ENCODE measurements at regions not wholly inside any gene's neighbourhood (a gene's known extent, or its start where the extent isn't known, plus 50 kb on each side); places are given as distances from the start of the nearest gene placed in this dataset.

DNA sequence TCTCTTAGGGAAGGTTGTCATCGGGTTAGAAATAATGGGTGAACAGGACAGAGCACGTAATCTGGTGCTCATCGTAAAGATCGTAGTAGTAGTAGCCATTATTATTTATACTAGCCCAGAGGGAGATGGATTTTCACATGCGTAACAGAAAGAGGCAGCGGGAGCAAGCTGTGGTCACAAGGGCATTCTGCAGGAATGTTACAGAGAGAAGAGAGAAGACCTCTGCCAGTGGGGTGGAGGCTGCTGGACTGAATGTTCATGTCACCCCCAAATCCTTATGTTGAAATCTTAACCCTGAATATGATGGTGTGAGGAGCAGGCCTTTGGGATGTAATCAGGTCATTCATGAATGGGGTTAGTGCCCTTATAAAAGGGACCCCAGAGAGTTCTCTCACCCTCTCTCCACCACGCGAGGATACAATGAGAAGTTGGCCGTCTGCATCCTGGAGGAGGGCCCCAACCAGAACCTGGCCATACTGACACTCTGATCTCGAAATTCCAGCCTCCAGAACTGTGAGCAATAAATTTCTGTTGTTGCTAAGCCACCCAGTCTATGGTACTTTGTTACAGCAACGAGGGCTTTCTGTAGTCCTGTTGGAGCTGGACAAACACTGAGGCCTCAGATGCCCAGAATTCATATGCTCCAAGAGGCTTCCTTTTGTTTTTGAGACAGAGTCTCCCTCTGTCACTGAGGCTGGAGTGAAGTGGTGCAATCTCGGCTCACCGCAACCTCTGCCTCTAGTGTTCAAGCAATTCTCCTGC lies 131.2 kb upstream of the MED13L start:
- Histone ChIP-seq H3K9me1 (ENCODE audit: control insufficient read depth, extremely low read depth, insufficient read depth, low read length) (no peaks in the 10 kb centered on the region), H2AFZ (ENCODE audit: control insufficient read depth, low read length) (no peak overlapping the region), H3K9ac (ENCODE audit: control insufficient read depth, extremely low read depth, insufficient read depth, low read length) (no peak overlapping the region), H4K20me1 (ENCODE audit: control insufficient read depth, extremely low read depth, insufficient read depth, low read length) (no peaks in the 10 kb centered on the region), H3K27me3 (ENCODE audit: control insufficient read depth, extremely low read depth, insufficient read depth, low read length) (no peaks in the 10 kb centered on the region), H3K4me3 (ENCODE audit: control insufficient read depth in 2 of 3, extremely low read depth in 1 of 3, insufficient read depth in 2 of 3, low read depth in 1 of 3, low read length in 3 of 3) (no peak overlapping the region), H3K4me2 (ENCODE audit: control insufficient read depth, extremely low read depth, insufficient read depth, low read depth, low read length) (no peak overlapping the region), H3K36me3 (ENCODE audit: control insufficient read depth in 2 of 2, extremely low read depth in 1 of 2, insufficient read depth in 2 of 2, low read length in 2 of 2) (no peaks in the 10 kb centered on the region), H3K4me1 (ENCODE audit: control insufficient read depth, extremely low read depth, insufficient read depth, low read length) (peaks cover 6% of the 10 kb centered on the region), H3K27ac (ENCODE audit: control insufficient read depth, insufficient read depth, low read length) (no peak overlapping the region), H3K79me2 (ENCODE audit: control insufficient read depth, insufficient read depth, low read length) (no peaks in the 10 kb centered on the region), H3K9me3 (ENCODE audit: control insufficient read depth, low read depth, low read length) (no peaks in the 10 kb centered on the region)
- FAIRE-seq (no peak), DNase-seq (ENCODE audit: low read depth, low spot score) (no peak)
- dilution Hi-C loops (cut with MboI; ENCODE audit: extremely low pct_ligation_motif_present, low sequenced_read_pairs), result no loop called here
- no peak for TF ChIP-seq CTCF (optimal IDR thresholded peaks at IDR 0.05 in 1 of 3, IDR thresholded peaks at IDR 0.05 in 1 of 3, conservative IDR thresholded peaks at IDR 0.05 in 1 of 3; ENCODE audit: extremely low read depth in 1 of 3, insufficient read depth in 2 of 3, low read length in 3 of 3)
- no peak for TF ChIP-seq EZH2 (IDR thresholded peaks at IDR 0.05; ENCODE audit: low read length)

DNA sequence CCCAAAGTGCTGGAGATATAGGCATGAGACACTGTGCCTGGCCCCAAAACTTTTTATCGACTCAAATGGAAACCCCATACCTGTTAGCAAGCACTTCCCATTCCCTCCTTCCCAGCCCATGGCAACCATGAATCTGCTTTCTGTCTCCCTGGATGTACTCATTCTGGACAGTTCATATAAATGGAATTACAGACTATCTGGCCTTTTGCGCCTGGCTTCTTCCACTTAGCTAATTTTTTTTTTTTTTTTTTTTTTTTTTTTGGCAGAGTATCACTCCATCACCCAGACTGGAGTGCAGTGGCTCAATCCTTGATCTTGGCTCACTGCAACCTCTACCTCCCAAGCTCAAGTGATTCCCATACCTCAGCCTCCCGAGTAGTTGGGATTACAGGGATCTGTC lies 134.5 kb upstream of the MED13L start:
- FAIRE-seq (no peak), DNase-seq (ENCODE audit: low read depth, low spot score) (no peak)
- Histone ChIP-seq H4K20me1 (ENCODE audit: control insufficient read depth, extremely low read depth, insufficient read depth, low read length) (no peaks in the 10 kb centered on the region), H3K4me2 (ENCODE audit: control insufficient read depth, extremely low read depth, insufficient read depth, low read depth, low read length) (no peak overlapping the region), H3K9me3 (ENCODE audit: control insufficient read depth, low read depth, low read length) (no peaks in the 10 kb centered on the region), H3K9ac (ENCODE audit: control insufficient read depth, extremely low read depth, insufficient read depth, low read length) (no peak overlapping the region), H3K4me3 (ENCODE audit: control insufficient read depth in 2 of 3, extremely low read depth in 1 of 3, insufficient read depth in 2 of 3, low read depth in 1 of 3, low read length in 3 of 3) (no peak overlapping the region), H3K27me3 (ENCODE audit: control insufficient read depth, extremely low read depth, insufficient read depth, low read length) (no peaks in the 10 kb centered on the region), H2AFZ (ENCODE audit: control insufficient read depth, low read length) (no peak overlapping the region), H3K4me1 (ENCODE audit: control insufficient read depth, extremely low read depth, insufficient read depth, low read length) (no peaks in the 10 kb centered on the region), H3K27ac (ENCODE audit: control insufficient read depth, insufficient read depth, low read length) (no peak overlapping the region), H3K79me2 (ENCODE audit: control insufficient read depth, insufficient read depth, low read length) (no peaks in the 10 kb centered on the region), H3K36me3 (ENCODE audit: control insufficient read depth in 2 of 2, extremely low read depth in 1 of 2, insufficient read depth in 2 of 2, low read length in 2 of 2) (no peaks in the 10 kb centered on the region), H3K9me1 (ENCODE audit: control insufficient read depth, extremely low read depth, insufficient read depth, low read length) (no peaks in the 10 kb centered on the region)
- TF ChIP-seq EZH2 (IDR thresholded peaks at IDR 0.05; ENCODE audit: low read length) (no peak), CTCF (optimal IDR thresholded peaks at IDR 0.05 in 1 of 3, IDR thresholded peaks at IDR 0.05 in 1 of 3, conservative IDR thresholded peaks at IDR 0.05 in 1 of 3; ENCODE audit: extremely low read depth in 1 of 3, insufficient read depth in 2 of 3, low read length in 3 of 3) (no peak)
- dilution Hi-C loops (cut with MboI; ENCODE audit: extremely low pct_ligation_motif_present, low sequenced_read_pairs), result no loop called here
